Mesodermal cell (in vitro differentiated cells): ENCODE measurements at regions not wholly inside any gene's neighbourhood (a gene's known extent, or its start where the extent isn't known, plus 50 kb on each side); places are given as distances from the start of the nearest gene placed in this dataset.

Experiments
- H3K27ac ChIP-seq: 2 replicates; pipeline ENCODE4 v1.7.0; 2013; ENCODE audit warnings: mild to moderate bottlenecking, low read depth, low read length, moderate library complexity; ENCODE audit not compliant: severe bottlenecking
- H3K36me3 ChIP-seq: 2 replicates; pipeline ENCODE4 v1.7.1; 2013; ENCODE audit warnings: mild to moderate bottlenecking, low read length, moderate library complexity; ENCODE audit not compliant: control insufficient read depth, insufficient read depth
- H3K4me1 ChIP-seq: one replicate; pipeline ENCODE4 v1.7.1; 2013; ENCODE audit warnings: mild to moderate bottlenecking, low read length; ENCODE audit not compliant: insufficient read depth, control insufficient read depth, poor library complexity, severe bottlenecking
- H3K4me3 ChIP-seq: 2 replicates; pipeline ENCODE4 v1.7.0; 2013; ENCODE audit warnings: low read length, control low read depth, mild to moderate bottlenecking; ENCODE audit not compliant: insufficient read depth, poor library complexity, severe bottlenecking; ENCODE audit errors: extremely low read depth
- H3K9me3 ChIP-seq: 2 replicates; pipeline ENCODE4 v1.7.1; 2013; ENCODE audit warnings: mild to moderate bottlenecking, low read length, moderate library complexity; ENCODE audit not compliant: control insufficient read depth
- WGBS, 2 experiments: methylation state at CpG; one replicate each; pipeline ENCODE4 v1.1.5; 2013; ENCODE audit warnings: missing lambda C conversion rate in 2 of 2; ENCODE audit not compliant: insufficient coverage in 2 of 2; 5-methylcytosine and 5-hydroxymethylcytosine counted together

DNA sequence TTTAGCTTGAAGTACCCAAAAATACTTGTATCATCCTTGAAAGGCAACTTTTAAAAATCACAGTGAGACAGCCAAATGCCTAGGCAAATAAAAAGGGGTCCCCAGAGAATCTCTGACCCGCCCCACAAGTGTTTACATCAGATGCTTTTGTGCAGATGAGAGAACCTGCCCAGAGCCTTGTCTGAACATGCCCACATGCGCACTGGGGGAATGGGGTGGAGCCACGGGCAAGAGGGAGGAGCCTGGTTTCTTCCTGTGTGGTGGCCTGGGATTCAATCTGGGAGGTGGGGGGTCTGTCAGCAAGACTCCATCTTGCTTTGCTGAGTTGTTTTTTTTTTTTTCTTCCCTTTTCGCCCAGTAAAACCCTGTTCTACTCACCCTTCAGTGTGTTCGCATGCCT lies 381.7 kb upstream of the CCDC196 start:
- no peaks in the 10 kb centered on the region for H3K9me3 ChIP-seq
- H3K27ac ChIP-seq: no peak overlapping the region
- H3K4me3 ChIP-seq: no peak overlapping the region
- WGBS, 2 experiments: 95% methylated on average over 3 of the region's 5 CpGs
- H3K36me3 ChIP-seq: no peaks in the 10 kb centered on the region
- H3K4me1 ChIP-seq: peaks cover 23% of the 10 kb centered on the region

DNA sequence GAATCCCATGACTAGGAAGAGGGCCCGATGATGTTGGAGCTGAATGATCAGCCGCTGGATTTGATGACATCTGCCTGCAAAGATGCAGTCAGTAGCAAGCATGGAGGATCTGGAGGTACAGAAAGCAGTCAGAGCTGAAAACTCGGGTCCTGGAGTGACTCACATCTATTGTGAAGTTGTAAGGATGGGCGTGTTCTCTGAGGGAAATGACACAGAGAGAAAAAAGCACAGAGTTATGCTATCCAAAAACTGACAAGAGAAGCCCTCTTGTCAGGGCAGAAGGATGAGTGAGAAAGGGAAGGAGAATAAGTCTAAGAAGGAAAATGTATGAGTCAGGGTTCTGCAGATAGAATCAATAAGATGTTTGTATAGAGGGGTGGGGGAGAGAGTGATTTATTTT lies 380.4 kb upstream of the CCDC196 start:
- 76 to 77% methylated on average over 4 of the region's 4 CpGs for WGBS, 2 experiments
- H3K27ac ChIP-seq: peak overlapping the region; percentile 29

DNA sequence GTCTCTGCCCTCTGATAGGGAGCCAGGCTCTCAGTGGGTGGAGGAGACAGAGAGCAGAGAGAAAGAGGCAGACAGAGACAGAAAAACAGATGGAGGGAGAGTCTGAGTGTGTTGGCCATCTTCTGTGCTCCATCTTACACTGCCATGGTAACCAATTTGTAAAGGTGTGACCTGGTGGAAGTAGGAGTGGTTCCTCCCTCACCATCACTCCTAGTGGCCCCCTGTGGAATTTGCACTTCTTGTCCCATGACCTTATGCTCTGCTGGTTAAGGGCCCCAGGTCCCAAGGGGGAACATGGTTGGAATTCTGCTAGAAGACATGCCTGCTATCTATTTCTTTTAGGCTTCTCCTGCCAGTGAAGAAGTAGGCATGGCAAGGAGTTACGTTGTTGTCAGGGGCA lies 376.7 kb upstream of the CCDC196 start:
- WGBS, 2 experiments: 92 to 100% methylated on average over 1 of the region's 1 CpG
- Histone ChIP-seq H3K36me3 (no peaks in the 10 kb centered on the region), H3K9me3 (no peaks in the 10 kb centered on the region), H3K27ac (no peak overlapping the region), H3K4me1 (peaks cover 19% of the 10 kb centered on the region), H3K4me3 (no peak overlapping the region)

More for the DNA sequence above, 380.4 kb upstream of the CCDC196 start:
- Histone ChIP-seq H3K4me1 (peaks cover 23% of the 10 kb centered on the region), H3K9me3 (no peaks in the 10 kb centered on the region), H3K4me3 (no peak overlapping the region), H3K36me3 (no peaks in the 10 kb centered on the region)

DNA sequence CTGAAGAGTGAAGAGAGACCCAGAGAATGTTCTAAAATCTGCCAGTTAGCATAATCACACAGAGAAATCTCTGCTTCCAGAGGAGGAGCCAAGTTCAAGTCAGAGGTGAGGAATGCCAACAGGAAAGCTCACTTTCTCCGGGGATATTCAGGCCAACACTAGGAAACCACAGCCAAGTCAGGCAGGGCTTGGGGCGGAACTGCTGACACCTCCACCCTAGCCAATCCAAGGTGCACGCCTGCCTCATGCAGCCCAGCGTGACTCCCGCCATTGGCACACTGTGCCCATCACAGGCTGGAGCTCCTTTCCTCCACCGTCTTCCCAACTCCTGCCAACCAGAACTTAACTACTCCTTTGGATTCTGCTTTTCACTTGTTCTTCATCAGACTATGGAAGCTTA lies 374.3 kb upstream of the CCDC196 start:
- Histone ChIP-seq H3K4me3 (no peak overlapping the region), H3K4me1 (peaks cover 11% of the 10 kb centered on the region), H3K27ac (no peak overlapping the region), H3K9me3 (no peaks in the 10 kb centered on the region), H3K36me3 (no peaks in the 10 kb centered on the region)
- 80 to 92% methylated on average over 5 to 6 of the region's 6 CpGs for WGBS, 2 experiments

DNA sequence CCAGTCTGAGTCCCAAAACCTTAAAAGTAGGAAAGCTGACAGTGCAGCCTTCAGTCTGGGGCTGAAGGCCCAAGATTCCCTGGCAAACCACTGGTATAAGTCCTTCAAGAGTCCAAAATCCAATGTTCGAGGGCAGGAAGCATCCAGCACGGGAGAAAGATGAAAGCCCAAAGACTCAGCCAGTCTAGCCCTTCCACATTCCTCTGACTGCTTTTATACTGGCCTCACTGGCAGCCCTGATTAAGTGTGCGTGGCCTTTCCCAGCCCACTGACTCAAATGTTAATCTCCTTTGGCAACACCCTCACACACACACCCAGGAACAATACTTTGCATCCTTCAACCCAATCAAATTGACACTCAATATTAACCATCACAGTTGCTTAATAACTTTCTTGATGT lies 372.1 kb upstream of the CCDC196 start:
- no peak overlapping the region for H3K27ac ChIP-seq
- H3K9me3 ChIP-seq: no peaks in the 10 kb centered on the region
- H3K36me3 ChIP-seq: no peaks in the 10 kb centered on the region
- H3K4me1 ChIP-seq: peaks cover 17% of the 10 kb centered on the region
- 63 to 89% methylated on average over 3 of the region's 3 CpGs for WGBS, 2 experiments
- no peak overlapping the region for H3K4me3 ChIP-seq

DNA sequence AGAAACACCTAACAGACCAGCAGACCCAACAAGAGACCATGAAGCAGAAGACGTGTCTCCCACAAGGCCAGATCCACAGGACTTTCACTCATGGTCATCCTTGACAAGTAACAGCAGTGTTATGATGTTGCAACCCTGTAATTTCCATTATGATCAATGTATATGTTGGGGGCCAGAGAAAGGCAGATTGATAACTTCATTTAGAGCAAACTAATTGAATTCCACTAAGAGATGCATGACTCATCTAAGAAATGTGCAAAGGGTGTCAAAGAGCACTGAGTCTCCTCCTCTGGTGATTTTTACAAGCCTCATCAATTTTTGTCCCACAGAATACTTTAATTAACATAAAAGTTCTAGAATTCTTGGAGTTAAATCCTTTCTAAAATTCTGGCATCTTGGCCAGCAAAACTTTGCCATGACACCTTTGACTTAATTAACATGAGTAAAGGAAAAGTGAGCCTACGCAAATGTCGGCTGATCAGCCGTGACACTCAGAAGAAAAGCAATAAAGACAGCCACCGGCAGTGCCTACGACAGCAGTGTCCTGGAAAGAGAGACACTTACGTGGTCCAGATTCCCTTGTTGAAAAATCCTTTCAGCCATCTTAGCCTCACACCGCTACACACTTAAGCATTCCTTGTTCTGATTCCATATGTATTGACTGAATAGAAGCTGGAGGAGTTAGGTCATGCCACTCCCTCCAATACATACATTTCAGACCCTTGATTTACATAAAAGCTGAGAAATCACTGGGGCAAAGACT lies 370.2 kb upstream of the CCDC196 start:
- peaks cover 17% of the 10 kb centered on the region for H3K4me1 ChIP-seq
- H3K27ac ChIP-seq: peak overlapping the region; percentile 42
- H3K36me3 ChIP-seq: no peaks in the 10 kb centered on the region
- 83% methylated on average over 5 to 6 of the region's 8 CpGs for WGBS, 2 experiments
- no peak overlapping the region for H3K4me3 ChIP-seq
- no peaks in the 10 kb centered on the region for H3K9me3 ChIP-seq

DNA sequence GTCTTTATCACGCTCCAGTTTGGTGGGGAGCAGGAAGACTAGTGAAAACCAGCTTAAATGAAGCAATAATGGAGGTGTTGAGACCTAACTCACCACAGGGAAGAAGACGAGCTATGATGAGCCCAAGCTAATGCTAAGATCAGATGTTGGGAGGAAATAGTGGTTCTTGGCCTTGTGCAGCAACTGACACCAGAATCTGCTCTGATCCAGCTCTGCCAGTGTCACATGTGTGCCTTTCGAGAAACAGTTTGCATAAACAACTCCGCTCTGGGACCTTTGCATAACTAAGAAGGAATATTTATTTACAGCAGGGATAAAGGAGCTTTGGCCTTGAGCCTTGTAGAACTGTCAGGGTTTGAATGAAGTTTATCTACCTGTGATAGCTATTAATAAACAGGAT lies 369.4 kb upstream of the CCDC196 start:
- Histone ChIP-seq H3K9me3 (no peaks in the 10 kb centered on the region), H3K36me3 (no peaks in the 10 kb centered on the region), H3K4me3 (no peak overlapping the region), H3K27ac (no peak overlapping the region), H3K4me1 (peaks cover 17% of the 10 kb centered on the region)
- WGBS, 2 experiments: 86 to 93% methylated on average over 2 to 4 of the region's 4 CpGs

DNA sequence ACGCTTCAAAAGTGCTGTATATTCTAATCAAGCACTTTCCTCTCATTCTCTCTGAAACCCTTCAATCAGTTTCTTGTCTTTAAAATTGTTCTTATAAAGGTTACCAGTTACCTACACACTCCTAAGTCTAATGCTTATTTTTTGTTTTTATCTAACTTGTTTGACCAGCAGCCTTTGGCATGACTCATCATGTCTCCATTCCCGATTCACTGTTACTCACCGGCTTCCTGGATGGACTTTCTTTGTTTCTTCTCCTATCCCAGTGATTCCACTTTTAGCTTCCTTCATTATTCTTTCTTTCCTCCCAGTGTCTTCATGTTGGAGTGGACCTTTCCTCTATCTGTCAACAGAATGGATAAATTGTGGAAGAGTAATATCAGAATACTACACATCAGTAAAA lies 368.6 kb upstream of the CCDC196 start:
- peak overlapping the region; percentile 78 for H3K27ac ChIP-seq
- no peaks in the 10 kb centered on the region for H3K36me3 ChIP-seq
- WGBS, 2 experiments: 49 to 70% methylated on average over 2 to 3 of the region's 3 CpGs
- H3K4me3 ChIP-seq: no peak overlapping the region
- H3K4me1 ChIP-seq: peaks cover 17% of the 10 kb centered on the region
- no peaks in the 10 kb centered on the region for H3K9me3 ChIP-seq

DNA sequence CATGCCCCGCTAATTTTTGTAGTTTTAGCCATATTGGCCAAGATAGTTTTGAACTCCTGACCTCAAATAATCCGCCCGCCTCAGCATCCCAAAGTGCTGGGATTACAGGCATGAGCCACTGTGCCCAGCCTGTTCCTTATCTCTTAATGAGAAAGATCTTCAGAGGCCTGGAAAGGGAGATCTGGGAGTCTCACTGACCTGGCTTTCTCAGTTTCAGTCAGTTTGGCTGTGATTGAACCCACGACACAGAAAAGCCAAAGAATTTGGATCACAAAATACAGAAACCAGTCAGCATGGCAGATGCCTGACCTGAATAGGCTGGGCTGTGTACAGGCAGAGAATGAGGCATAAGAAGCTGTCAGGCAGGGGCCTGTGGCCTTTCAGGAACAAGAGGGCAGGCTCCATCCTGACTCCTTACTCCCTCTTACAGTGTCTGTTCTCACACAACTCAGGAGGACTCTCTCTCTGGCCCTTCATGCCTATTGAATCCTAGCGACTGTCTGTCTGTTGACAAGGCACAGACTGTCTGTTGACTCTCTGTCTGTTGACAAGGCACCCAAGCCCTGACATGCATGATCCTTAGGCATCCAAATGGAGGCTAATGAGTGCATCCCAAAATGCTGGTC lies 366.5 kb upstream of the CCDC196 start:
- Histone ChIP-seq H3K9me3 (no peaks in the 10 kb centered on the region), H3K27ac (peak overlapping the region; percentile 50), H3K4me3 (no peak overlapping the region), H3K36me3 (no peaks in the 10 kb centered on the region), H3K4me1 (peaks cover 17% of the 10 kb centered on the region)
- 81 to 84% methylated on average over 4 to 5 of the region's 5 CpGs for WGBS, 2 experiments

DNA sequence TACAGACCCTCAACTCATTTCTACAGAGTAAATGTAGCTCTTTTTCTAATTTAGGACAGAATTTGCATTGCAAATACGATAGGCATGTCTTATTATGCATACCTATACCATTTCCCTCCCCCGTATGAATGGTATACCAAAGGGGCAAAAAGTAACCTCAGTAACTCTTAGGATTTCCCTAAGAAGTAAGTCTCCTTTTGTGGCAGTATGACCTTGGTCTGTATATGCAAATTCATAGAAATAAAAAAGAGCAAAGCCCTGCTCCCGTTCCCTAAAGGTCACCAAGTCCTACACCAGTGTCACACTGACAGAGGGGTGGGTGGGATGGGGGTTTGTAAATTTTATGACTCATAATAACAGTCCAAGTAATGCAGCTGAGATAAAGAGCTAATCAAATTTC lies 365.8 kb upstream of the CCDC196 start:
- peaks cover 17% of the 10 kb centered on the region for H3K4me1 ChIP-seq
- H3K4me3 ChIP-seq: no peak overlapping the region
- H3K9me3 ChIP-seq: no peaks in the 10 kb centered on the region
- H3K27ac ChIP-seq: no peak overlapping the region
- no peaks in the 10 kb centered on the region for H3K36me3 ChIP-seq
- no CpG with 5 or more reads among the region's 3 CpGs for WGBS, 2 experiments

DNA sequence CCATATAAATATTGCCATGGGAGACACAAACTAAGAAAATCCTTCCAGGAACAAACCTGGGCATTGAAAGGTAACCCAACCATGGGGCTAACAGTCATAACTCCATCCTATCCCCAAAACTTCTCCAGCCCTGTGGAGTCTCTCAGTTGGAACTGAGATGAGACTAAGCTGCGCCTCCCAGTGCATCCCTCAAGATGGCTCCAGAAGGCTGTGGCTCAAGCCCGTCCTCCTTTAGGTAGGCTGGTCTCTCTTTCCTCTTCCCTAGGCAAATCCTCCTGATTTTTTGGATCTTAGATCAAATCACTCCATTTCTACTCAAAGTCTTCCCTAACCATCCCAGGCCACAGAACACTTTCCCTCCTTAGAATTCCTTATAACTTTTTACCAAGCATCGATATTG lies 364.3 kb upstream of the CCDC196 start:
- 85 to 89% methylated on average over 2 to 3 of the region's 3 CpGs for WGBS, 2 experiments
- Histone ChIP-seq H3K4me1 (peaks cover 6% of the 10 kb centered on the region), H3K9me3 (no peaks in the 10 kb centered on the region), H3K27ac (no peak overlapping the region), H3K36me3 (no peaks in the 10 kb centered on the region), H3K4me3 (no peak overlapping the region)
